Hematopoietic multipotent progenitor cell treated with erythropoietin and hydrocortisone succinate and interleukin-3 and kit ligand, for 15 days (in vitro differentiated cells): ENCODE measurements at regions not wholly inside any gene's neighbourhood (a gene's known extent, or its start where the extent isn't known, plus 50 kb on each side); places are given as distances from the start of the nearest gene placed in this dataset.
A peak's percentile ranks its signal among the peaks of the same experiment; 100 is the strongest.

Experiments used
- DNase-seq: peaks from one replicate; pipeline ENCODE4 v3.0.0-alpha.2; 2015; ENCODE audit warnings: low spot score

DNA sequence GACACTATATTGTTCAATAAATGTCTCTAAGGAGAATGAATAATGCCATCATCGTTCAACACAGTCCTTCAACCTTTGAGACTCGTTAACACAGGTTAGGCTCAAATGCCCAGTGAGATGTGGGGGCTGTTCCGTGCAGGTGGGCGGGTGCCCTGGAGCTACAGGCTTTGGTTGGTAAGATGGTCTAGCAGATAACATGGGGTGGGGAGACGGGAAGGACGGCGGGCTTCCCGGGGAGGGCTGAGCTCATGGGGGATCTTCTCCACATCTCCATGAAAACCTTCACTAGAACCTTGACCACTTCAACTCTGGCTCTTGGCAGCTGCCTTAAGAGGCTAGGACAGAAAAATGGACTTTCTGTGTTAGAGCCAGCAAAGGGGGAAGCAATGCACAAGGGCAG, 134.1 kb upstream of the TCERG1L start:
- DNase-seq = no peak

DNA sequence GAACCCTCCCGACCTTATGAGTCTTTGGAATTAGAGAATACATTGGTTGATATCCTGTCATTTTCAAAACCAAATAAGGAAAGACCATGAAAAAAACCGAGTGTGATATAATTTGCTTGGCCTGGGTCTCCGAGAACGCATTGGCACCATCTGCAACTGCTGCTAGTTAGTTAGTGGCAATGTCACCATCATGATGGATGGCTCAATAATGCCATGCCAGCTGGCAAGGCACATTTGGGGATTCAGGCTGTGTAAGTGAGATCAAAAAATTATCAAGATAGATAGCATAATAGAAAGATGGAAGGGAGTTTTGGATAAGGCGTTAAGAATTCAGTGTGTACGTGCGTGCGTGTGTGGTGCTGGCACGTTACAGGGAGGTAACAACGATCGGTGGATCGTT, 134.7 kb upstream of the TCERG1L start:
- no peak for DNase-seq

DNA sequence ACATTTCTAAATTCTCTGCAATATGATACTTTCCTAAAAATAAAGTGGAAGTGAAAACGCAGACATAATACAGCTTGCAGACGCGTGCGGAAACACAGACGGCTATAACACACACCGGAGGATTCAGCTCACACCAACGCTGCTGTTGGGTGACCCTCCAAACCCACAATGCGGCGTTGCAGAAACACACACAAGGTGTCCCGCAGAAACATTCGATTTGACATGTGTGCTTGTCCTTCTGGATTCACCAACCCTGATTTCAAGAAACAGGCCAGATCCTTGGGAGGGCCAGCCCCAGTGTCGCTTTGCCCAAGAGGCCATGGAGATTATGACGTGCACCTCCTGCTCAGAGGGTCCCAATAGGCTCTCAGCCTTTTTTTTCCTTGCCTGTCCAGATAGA, 136.7 kb upstream of the TCERG1L start:
- DNase-seq = no peak

DNA sequence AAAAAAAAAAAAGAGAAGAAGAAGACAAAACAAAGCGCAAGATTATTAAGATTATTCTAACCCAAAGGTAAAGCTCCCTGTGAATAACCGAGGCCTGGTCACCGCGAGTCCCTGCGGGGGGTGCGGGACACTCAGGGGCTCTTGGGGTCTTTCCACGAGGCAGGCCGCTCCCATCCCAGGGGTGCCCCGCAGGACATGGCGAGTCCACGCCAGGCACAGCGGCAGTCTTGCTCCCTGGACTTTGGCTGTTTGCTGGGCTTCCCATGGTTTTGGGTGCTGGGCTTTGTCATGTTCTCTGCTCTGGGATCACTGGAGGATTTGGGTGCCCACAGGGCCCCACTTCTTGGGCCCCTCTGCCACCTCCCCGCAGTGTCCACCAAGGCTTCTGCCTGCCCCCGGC, 137.4 kb upstream of the TCERG1L start:
- DNase-seq = no peak

DNA sequence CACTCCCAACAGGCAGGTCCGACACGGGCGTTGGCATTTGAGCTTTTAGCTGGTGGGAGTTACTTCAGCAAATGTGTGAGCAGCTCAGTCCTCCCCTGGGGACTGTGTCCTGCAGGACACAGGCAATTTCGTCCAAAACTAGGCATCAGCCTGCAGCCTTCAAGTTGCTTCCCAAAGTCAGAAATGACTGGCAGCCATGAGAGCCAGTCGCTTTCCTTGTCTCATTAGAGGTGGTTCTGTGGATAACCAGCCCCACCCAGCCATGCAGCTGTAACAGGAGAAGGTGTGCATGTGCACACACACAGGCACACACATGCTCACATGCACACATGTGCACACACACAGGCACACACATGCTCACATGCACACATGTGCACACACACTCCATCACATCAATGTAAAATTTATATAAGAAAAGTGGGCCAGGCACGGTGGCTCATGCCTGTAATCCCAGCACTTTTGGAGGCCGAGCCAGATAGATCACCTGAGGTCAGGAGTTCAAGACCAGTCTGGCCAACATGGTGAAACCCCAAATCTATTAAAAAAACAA, 138.8 kb upstream of the TCERG1L start:
- DNase-seq = no peak

DNA sequence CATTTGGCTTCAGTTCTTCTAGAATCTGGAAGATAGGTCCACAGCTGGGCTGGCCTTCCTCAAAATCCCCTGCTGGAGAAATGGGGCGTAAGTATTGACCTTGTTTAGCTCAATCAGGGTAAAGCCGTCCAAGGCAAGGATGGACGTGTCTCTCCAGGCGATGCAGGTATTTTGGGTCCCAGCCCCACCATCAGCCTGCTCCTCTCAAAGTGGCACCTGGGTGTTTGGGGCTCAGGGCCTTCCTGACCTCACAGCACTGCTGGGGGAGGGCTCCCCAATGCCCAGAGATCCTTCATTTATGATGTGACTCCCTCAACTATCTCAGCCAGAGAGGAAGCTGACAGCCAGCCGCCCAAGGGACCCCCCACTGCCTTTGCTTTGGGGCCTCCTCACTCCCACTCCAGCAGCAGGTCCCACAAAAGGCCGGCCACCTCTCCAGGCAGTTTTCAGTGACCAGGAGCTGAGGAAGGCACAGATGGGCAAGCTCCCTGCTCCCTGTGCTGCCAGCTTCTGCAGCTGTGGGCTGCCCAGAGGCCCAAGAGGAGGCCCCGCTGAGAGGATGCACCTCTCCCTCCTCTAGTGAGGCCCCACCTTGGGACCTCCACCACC, 140.0 kb upstream of the TCERG1L start:
- no peak for DNase-seq

DNA sequence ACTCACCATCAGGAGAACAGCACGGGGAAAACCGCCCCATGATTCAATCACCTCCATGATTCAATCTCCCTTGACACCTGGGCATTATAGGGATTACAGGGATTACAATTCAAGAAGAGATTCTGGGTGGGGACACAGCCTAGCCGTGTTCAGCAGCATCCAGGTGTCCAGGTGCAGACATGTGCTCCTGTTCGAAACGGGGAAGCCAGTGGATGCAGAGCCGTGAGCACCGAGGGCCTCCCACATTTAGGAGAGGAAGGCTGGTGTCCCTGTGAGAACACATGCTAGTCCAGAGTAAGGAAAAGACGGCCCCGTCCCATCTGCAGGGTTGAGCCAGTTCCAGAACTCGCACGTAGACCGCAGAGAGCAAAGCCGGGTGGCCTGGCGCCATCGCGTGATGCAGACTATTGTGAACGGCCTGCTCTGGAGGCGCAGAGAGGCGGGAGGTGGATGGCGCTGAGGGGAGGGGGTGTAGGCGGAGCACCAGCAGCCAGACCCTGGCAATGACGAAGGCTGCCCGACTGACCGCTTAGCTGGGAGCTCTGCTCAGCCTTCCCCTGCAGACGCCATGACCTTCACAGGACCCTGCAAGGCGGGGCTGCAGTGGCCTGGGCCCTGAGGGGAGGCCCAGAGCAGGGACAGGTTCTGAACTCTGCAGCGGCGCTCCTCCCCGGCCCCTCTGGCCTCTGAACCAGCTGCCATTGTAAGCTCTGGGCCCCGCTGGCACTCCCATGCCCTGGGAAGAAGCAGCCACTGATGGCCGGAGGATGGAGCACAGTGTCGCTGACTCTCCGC, 141.6 kb upstream of the TCERG1L start:
- DNase-seq = no peak

DNA sequence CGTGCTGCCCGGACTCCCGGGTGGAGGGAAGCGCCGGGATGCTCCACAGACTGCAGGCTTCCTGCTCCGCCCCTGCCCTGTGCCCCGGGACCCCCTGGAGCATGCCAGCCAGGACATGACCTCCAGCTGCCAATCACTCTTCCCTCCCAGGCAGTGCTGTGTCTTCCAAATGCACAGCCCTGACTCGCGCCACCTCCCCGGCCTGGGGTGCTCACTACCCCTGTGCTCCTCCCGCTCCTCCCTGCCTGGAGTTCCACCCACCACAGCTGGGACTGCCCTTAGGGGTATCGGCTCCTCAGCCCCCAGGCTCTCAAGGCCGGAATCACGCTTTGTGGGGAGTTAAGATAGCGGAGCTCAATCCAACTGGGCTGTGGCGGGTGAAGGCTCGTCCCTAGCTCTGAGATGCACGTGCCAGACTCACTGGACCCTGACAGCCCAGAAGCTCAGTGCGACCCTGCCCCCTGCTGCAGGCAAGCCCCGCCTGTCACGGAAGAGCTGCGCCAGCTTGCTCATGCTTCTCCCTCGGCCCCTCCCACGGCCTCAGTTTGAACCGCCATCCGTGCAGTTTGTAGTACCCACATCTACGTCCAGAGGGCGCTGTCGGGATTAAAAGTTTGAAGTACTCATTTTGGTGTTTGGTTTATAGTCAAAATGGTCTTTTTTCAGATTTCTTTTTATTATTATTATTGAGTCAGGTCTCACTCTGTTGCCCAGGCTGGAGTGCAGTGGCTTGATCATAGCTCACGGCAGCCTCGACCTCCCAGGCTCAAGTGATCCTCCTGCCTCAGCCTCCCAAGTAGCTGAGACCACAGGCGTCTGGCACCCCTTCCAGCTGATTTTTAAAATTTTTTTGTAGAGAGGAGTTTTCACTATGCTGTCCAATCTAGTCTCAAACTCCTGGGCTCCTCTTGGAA, 142.5 kb upstream of the TCERG1L start:
- DNase-seq = peak; percentile 61

DNA sequence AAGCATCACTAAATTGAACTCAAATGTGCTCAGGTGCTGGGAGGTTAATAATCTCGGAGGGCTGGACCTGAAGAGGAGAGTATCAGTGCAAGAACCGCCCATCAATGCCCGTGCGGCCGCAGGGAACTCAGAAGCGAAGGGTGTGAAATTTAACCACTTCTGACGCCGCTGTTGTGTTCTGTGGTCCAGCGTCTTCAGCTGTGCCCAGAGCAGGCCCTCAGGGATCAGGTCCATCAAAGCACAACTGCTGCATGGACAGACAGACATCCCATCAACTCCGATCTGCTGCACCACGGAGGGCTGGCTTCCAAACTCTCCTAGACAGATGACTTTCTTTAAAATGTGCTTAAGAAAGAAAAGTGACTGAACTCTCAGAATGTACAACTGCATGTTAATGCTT, 144.9 kb upstream of the TCERG1L start:
- no peak for DNase-seq

DNA sequence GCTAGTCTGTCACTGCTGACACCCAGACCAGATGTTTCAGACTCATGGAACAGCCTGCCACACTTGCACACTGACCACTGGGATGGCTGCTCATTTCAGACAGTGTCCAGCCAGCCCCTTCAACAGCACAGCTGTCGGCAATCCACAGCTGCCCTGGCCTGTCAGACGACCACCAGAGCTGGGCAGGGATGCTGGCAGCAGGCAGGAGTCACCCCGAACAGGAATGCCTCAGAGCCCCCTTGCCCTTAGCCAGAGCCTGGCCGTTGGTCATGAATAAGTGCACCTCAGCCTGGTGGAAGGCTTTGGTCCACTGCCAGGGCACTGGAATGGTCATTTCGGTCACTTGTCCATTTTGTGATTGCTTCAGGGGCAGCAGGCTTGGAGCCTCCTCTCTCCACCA, 149.6 kb upstream of the TCERG1L start:
- no peak for DNase-seq

DNA sequence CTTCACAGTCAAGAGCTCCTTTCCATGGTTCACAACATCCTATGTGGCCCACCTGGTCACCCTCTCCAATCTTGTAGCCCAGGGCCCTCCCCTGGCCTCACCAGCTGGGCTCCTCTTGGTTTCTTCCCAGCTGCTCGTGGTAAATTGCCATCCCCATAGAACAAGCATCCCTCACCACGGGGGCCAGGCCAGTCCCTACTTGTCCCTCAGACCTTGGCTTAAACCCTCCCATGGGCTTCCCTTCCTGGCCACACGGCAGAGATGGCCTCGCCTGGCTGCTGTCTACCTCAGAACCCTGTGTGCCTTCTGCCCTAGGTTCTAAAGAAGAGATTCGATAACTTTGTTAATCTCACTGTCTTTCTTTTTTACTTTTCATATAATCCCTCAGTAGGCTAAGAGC, 153.3 kb upstream of the TCERG1L start:
- no peak for DNase-seq

DNA sequence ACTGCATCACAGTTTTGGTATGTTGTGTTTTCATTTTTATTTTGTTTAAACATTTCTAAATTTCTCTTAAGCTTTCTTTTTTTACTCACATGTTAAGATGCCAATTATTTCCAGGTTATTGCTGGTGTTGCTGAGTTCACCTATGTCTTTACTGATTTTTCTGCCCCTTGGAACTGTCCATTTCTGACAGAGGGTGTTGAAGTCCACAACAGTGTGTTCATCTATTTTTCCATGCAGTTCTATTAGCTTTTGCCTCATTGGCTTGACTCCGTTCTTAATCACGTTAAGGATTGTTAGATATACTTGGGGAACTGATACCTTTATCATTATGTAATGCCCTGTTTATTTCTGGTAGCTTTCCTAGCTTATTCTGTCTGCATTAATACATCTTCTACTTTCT, 158.0 kb upstream of the TCERG1L start:
- DNase-seq = no peak

DNA sequence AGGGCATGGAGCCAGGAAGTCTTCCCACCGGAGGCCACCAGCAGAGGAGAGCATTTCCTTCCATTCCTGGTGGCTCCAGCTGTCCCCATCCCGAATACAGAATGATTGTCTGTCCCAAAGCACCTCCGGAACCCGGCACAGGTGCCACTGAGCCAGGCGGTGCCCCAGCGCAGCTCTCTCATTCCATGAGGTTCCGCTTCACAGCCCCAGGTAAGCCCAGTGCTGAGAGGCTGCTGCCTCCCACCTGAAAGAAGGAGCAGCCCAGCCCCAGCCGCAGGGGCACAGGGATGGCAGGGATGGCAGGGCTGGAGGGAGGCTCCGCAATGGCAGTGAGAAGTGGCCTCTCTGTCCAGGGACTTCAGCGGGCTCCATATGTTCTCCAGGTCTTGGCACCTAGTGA, 162.1 kb upstream of the TCERG1L start:
- DNase-seq = no peak

DNA sequence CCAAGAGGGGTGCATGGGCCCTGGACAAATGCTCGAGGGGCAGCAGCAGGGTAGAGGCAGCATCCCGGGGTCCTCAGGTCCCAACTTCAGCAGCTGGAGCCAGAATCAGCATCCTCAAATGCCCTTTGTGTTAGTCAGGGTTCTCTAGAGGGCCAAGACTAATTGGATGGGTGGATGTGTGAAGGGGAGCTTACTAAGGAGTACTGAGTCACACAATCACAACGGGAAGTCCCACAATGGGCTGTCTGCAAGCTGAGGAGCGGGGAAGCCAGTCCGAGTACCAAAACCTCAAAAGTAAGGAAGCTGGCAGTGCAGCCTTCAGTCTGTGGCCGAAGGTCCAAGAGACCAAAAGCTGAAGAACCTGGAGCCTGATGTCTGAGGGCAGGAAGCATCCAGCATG, 162.9 kb upstream of the TCERG1L start:
- no peak for DNase-seq

DNA sequence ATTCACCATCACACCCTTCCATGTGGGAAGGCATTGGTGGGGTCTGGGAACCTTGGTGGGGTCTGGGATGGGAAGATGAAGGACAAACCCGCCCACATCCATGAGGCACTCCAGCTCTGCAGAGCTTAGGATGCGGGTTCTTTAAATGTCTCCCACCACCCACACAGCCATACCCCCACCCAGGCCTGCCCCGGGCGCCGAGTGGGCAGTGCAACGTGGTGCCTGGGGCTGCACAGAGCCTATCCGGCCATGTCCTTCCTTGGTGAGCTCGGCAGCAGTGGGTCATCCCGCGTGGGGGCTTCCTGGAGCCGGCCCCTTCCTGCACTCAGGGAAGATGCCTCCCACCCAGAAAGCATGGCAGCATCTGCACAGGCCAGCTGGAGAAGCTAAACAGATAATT, 163.5 kb upstream of the TCERG1L start:
- no peak for DNase-seq

DNA sequence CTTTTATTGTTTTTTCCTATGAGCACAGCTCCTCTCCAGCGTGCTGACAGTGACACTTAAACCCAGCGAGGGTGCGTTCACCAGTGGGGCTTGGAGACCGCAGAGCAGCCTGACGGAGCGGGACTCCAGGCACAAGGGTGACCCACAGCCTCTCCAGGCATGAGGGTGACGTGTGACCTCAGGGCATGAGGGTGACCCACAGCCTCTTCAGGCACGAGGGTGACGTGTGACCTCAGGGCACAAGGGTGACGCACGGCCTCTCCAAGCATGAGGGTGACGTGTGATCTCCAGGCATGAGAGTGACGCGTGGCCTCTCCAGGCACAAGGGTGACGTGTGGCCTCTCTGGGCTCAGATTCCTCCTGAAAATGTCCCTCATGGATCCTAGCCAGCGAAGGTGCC, 164.3 kb upstream of the TCERG1L start:
- no peak for DNase-seq

DNA sequence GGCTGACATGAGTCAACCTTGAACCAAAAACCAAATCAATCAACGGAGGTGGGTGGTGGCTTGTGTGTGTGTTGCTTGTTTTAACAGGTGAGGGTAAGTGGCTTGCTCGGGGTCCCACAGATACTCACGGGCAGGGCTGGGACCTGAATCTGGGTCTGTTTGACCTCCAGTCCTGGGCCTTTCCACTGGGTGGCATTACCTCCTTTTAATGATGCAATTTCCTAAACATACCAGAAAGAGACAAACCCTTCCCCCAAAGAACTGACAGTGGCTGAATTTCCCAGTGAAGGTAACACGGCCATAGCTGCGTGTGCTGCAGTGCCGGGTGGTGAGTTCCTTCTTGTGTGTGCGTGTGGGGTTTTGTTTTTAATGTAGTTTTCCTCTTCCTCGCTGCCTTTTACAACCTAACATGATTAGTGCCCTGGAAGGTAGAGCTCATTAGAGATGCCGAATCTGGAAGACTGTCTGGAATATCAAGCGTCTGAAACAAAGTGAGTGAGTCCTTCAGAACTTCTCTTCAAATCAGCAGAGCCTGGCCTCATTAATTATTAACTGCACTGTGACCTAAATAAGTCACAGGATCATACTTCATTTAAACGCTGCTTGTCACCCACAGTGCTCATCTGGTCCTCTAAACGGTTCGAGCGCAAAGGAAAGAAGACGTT, 166.1 kb upstream of the TCERG1L start:
- DNase-seq = no peak

DNA sequence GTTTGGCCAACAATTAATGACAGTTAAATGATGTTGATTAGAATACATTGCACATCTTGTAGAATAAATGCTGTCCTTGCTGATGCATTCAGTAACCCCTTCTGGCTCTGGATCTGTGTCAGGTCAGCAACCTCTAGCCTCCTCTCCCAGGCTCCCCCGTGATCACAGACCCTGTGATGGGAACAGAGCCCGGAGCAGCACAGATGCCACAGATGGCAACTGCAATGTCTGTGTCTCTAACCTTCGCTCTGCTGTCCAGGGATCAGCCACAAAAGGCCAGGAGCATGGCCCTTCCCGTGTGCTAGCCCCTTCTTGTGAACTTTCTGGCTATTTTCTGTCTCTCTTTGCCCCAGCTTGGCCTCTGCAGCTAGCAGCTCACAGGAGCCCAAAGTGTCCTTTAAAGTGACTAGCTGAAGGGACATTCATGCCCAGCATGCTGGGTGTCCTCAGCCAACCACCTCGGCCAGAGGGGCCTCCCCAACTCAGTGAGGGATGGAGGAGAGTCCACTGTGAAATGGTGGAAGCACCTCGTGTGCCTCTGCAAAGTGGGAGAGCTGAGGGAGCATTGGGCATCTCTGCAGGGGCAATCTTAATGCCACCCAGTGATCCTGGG, 167.0 kb upstream of the TCERG1L start:
- DNase-seq = no peak

DNA sequence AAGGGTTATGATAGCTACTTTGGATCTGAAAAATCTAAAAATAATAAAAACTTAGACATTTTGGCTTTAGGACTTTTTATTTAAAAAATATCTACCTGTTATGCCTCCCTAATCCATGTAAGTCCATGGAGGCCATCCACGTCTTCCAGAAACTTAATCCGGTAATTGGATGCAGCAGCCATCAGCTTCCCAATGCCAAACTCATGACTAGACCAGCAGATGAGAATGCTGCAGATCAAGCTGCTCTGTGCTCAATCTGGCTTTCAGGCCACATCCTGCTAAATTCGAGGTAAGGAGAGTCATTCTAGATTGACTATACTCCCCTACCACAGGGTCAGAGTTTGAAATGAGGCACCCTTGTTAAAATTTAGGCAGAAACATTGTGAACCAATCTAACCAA, 168.5 kb upstream of the TCERG1L start:
- no peak for DNase-seq

DNA sequence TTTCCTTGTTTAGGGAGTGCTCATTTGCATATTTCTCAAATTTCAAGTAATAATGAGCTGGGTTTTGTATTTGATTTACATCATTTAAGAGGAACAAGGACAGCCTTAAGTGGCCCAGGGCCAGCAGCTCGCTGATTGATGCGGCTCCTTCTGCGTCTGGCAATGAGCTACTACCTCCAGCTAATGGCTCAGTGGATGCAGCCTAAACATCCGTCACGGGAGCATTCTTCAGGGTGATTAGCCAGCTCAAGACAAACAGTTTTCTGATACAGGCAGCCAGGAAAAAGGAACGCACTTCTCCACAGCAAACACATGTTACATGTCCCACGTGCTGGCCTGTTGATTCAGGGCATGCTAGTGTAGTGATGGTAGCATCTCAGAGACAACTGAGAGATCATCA, 169.3 kb upstream of the TCERG1L start:
- no peak for DNase-seq

DNA sequence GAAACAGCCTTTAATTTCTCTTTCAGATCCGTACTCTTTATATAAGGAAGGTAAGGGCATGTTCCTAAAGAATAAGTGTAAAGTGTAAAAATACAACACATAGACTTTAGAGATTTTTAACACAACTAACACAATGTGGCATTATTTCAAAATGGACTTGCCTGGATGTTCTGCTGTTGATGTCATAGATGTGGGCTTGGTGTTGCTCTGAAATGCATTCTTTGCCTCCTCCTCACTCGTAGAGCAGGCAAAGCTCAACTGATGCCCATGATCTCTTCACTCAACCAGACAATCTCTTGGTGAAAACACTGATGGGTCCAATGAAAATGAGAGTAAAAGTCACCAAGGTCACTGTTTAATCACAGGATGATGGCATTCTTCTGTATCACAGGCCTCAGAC, 174.2 kb upstream of the TCERG1L start:
- no peak for DNase-seq

DNA sequence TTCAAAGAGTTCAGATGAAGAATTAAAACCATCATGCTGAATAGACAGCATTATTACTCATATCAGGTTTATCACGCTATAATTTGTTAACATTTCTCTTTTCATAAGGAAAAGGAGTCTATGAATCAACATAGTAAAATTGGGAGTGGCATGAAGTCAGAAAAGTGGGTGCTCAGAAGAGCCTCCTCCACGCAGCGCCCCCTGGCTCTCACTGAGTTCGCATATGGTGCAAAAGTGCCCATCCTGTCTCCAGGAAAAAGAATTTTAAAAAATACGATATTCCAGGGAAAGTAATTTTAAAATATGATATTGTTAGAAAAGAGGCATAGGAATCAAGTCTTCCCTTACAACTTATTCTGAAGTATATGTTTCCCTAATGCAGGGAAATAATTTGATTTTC, 176.3 kb upstream of the TCERG1L start:
- no peak for DNase-seq
